Neutrophil (primary cell): ENCODE measurements at regions not wholly inside any gene's neighbourhood (a gene's known extent, or its start where the extent isn't known, plus 50 kb on each side); places are given as distances from the start of the nearest gene placed in this dataset.

ENCODE experiments used
- H3K27ac ChIP-seq: fragments of 200-600 bp; sonication (generic); 2 replicates; pipeline ENCODE4 v1.5.1; 2016; ENCODE audit warnings: mild to moderate bottlenecking, moderate library complexity
- H3K27me3 ChIP-seq: fragments of 200-600 bp; sonication (generic); 2 replicates; pipeline ENCODE4 v1.6.0; 2016; ENCODE audit warnings: mild to moderate bottlenecking
- H3K36me3 ChIP-seq: fragments of 200-600 bp; sonication (generic); 2 replicates; pipeline ENCODE4 v1.5.1; 2017
- H3K4me1 ChIP-seq, 2 experiments: fragments of 200-600 bp in 1 of 2; sonication (generic) in 1 of 2; 1 replicate in 1 of 2; 2 replicates in 1 of 2; pipeline versions ENCODE4 v1.5.1 to v1.6.1; 2013 to 2016; ENCODE audit warnings: low read depth in 1 of 2, low read length in 1 of 2, mild to moderate bottlenecking in 1 of 2, moderate library complexity in 1 of 2; ENCODE audit not compliant: control insufficient read depth in 1 of 2, insufficient read depth in 1 of 2
- H3K4me3 ChIP-seq, 2 experiments: fragments of 200-600 bp in 1 of 2; sonication (generic) in 1 of 2; 1 replicate in 1 of 2; 2 replicates in 1 of 2; pipeline ENCODE4 v1.5.1; 2013 to 2016; ENCODE audit warnings: low read depth in 1 of 2, low read length in 1 of 2, mild to moderate bottlenecking in 1 of 2, moderate library complexity in 1 of 2
- H3K9me3 ChIP-seq: fragments of 200-600 bp; sonication (generic); 2 replicates; pipeline ENCODE4 v1.5.1; 2016
- CTCF ChIP-seq: fragments of 200-600 bp; sonication (generic); IDR thresholded peaks from 2 replicates; pipeline ENCODE4 v1.5.1; 2016; ENCODE audit warnings: antibody characterized with exemption

GRCh38 chrX:928606-929005 lies 283.8 kb downstream of the CRLF2 start:
- no peaks in the 10 kb centered on the region for H3K36me3 ChIP-seq
- TF ChIP-seq CTCF, result no peak
- H3K9me3 ChIP-seq, result no peaks in the 10 kb centered on the region
- no peak overlapping the region for H3K27ac ChIP-seq
- no peaks in the 10 kb centered on the region for H3K4me1 ChIP-seq
- no peaks in the 10 kb centered on the region for H3K27me3 ChIP-seq
- no peak overlapping the region for H3K4me3 ChIP-seq

GRCh38 chrX:926991-927390 lies 285.5 kb downstream of the CRLF2 start:
- H3K9me3 ChIP-seq, result no peaks in the 10 kb centered on the region
- no peak for TF ChIP-seq CTCF

GRCh38 chrX:926070-926469 lies 286.4 kb downstream of the CRLF2 start:
- Histone ChIP-seq H3K36me3 (no peaks in the 10 kb centered on the region), H3K4me3 (no peak overlapping the region), H3K27me3 (peaks cover 2% of the 10 kb centered on the region), H3K4me1 (no peaks in the 10 kb centered on the region), H3K9me3 (no peaks in the 10 kb centered on the region), H3K27ac (no peak overlapping the region)
- TF ChIP-seq CTCF, result no peak

More at GRCh38 chrX:926991-927390, 285.5 kb downstream of the CRLF2 start:
- Histone ChIP-seq H3K4me1 (no peaks in the 10 kb centered on the region), H3K27me3 (no peaks in the 10 kb centered on the region), H3K36me3 (no peaks in the 10 kb centered on the region), H3K4me3 (no peak overlapping the region), H3K27ac (no peak overlapping the region)

- Histone ChIP-seq H3K27me3 (peaks cover 6% of the 10 kb centered on the region), H3K4me3 (no peak overlapping the region), H3K9me3 (no peaks in the 10 kb centered on the region), H3K4me1 (no peaks in the 10 kb centered on the region), H3K27ac (no peak overlapping the region), H3K36me3 (no peaks in the 10 kb centered on the region)
- TF ChIP-seq CTCF, result no peak
Measured at GRCh38 chrX:925652-926061, 286.8 kb downstream of the CRLF2 start.

- no peaks in the 10 kb centered on the region for H3K9me3 ChIP-seq
- H3K27ac ChIP-seq, result no peak overlapping the region
- H3K4me3 ChIP-seq, result no peak overlapping the region
- no peaks in the 10 kb centered on the region for H3K4me1 ChIP-seq
- no peaks in the 10 kb centered on the region for H3K36me3 ChIP-seq
- H3K27me3 ChIP-seq, result peaks cover 11% of the 10 kb centered on the region
- no peak for TF ChIP-seq CTCF
Measured at GRCh38 chrX:925094-925493, 287.4 kb downstream of the CRLF2 start.

- H3K27ac ChIP-seq, result no peak overlapping the region
- TF ChIP-seq CTCF, result no peak
Measured at GRCh38 chrX:924017-924416, 288.4 kb downstream of the CRLF2 start.

More at GRCh38 chrX:924017-924416, 288.4 kb downstream of the CRLF2 start:
- Histone ChIP-seq H3K9me3 (no peaks in the 10 kb centered on the region), H3K4me3 (no peak overlapping the region), H3K27me3 (peaks cover 12% of the 10 kb centered on the region), H3K36me3 (no peaks in the 10 kb centered on the region), H3K4me1 (no peaks in the 10 kb centered on the region)
